Lower leg skin (tissue), 4 donors: ENCODE measurements at regions not wholly inside any gene's neighbourhood (a gene's known extent, or its start where the extent isn't known, plus 50 kb on each side); places are given as distances from the start of the nearest gene placed in this dataset.

Experiments used
- DNase-seq, 2 donors: peaks; one replicate each; pipeline ENCODE4 v3.0.0-alpha.2; 2019; ENCODE audit warnings: low spot score in 2 of 2
- H3K4me3 ChIP-seq: fragments of 200-600 bp; sonication (generic); 2 replicates; pipeline ENCODE4 v1.5.1; 2017; ENCODE audit warnings: mild to moderate bottlenecking, low read depth; ENCODE audit not compliant: poor library complexity, severe bottlenecking
- CTCF ChIP-seq, 3 donors: fragments of 450-650 bp; IDR thresholded peaks; one replicate each; pipeline ENCODE4 v1.5.1; 2016; ENCODE audit warnings: antibody characterized with exemption in 3 of 3, mild to moderate bottlenecking in 3 of 3, moderate library complexity in 2 of 3
- POLR2A ChIP-seq, 2 donors: fragments of 450-650 bp; IDR thresholded peaks; one replicate each; pipeline ENCODE4 v1.6.1; 2016 to 2017; ENCODE audit warnings: antibody characterized with exemption in 2 of 2, mild to moderate bottlenecking in 1 of 2, moderate library complexity in 1 of 2
- WGBS, 2 donors: methylation state at CpG; one replicate each; pipeline ENCODE4 v1.1.5; 2018; 5-methylcytosine and 5-hydroxymethylcytosine counted together
- intact Hi-C: fragments of 100-400 bp; cut with DNase I; formaldehyde crosslinking; loops from one replicate; pipeline ENCODE4 v1.15.0; 2023; ENCODE audit warnings: low total_unique reads

DNA sequence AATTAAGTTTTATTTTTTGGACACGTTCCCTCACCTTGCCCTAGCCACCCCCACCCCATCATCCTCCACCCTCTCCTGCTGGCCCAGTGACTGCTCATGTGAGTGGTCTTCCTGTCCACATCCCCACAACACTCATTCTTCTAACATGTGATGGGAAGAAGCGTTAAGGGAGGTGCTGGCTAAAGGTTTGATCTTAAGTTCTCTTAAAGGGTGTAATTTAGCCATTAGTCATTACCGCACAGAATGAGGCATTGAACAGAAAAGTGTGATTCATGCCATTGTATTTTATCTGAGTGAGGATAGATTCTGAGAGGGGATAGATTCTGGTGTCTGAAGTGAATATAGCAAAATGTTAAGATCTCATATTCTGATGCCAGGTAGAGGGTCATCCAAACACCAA lies 272.9 kb upstream of the TPM1 start:
- intact Hi-C loops: loop anchor here (10.0 kb wide), 1 partner anchor 55 kb away; no protein-coding TSS in a partner anchor
- H3K4me3 ChIP-seq: no peak overlapping the region
- TF ChIP-seq POLR2A (IDR thresholded peaks at IDR 0.05) (no peak), CTCF (IDR thresholded peaks at IDR 0.05) (no peak)
- 91 to 97% methylated on average over 3 of the region's 3 CpGs for WGBS, 2 donors
- DNase-seq: no peak

- WGBS, 2 donors: 94 to 95% methylated on average over 11 of the region's 11 CpGs
- no peak for DNase-seq
- intact Hi-C loops: no loop called here
- no peak overlapping the region for H3K4me3 ChIP-seq
- TF ChIP-seq CTCF (IDR thresholded peaks at IDR 0.05) (no peak), POLR2A (IDR thresholded peaks at IDR 0.05) (no peak)
Observed at GRCh38 chr15:62770111-62770660, 272.4 kb upstream of the TPM1 start.

- no peak overlapping the region for H3K4me3 ChIP-seq
- DNase-seq: no peak
- 72 to 73% methylated on average over 7 of the region's 7 CpGs for WGBS, 2 donors
- intact Hi-C loops: no loop called here
- no peak for TF ChIP-seq POLR2A (IDR thresholded peaks at IDR 0.05)
- no peak for TF ChIP-seq CTCF (IDR thresholded peaks at IDR 0.05)
Observed at GRCh38 chr15:62770752-62771151, 271.8 kb upstream of the TPM1 start.

- TF ChIP-seq POLR2A (IDR thresholded peaks at IDR 0.05) (no peak), CTCF (IDR thresholded peaks at IDR 0.05) (no peak)
- intact Hi-C loops: no loop called here
- H3K4me3 ChIP-seq: no peak overlapping the region
- DNase-seq: no peak
- 93 to 100% methylated on average over 2 of the region's 2 CpGs for WGBS, 2 donors
Observed at GRCh38 chr15:62771234-62771633, 271.3 kb upstream of the TPM1 start.

- no peak overlapping the region for H3K4me3 ChIP-seq
- intact Hi-C loops: no loop called here
- peak in 1 of 2 donors; percentile 26 for DNase-seq
- no peak for TF ChIP-seq CTCF (IDR thresholded peaks at IDR 0.05)
- no peak for TF ChIP-seq POLR2A (IDR thresholded peaks at IDR 0.05)
- 92 to 96% methylated on average over 12 of the region's 12 CpGs for WGBS, 2 donors
Observed at GRCh38 chr15:62773369-62774165, 269.0 kb upstream of the TPM1 start.
